ENCODE measurements at regions not wholly inside any gene's neighbourhood (a gene's known extent, or its start where the extent isn't known, plus 50 kb on each side); places are given as distances from the start of the nearest gene placed in this dataset.
A peak's percentile ranks its signal among the peaks of the same experiment; 100 is the strongest.

GRCh38 chr6:44667226-44667625, 279.7 kb downstream of the CDC5L start:
- H3K27ac Mint-ChIP-seq (ENCODE audit: unreplicated experiment) = no peak overlapping the region
- no peaks in the 10 kb centered on the region for H3K9me3 Mint-ChIP-seq (ENCODE audit: unreplicated experiment)
- Histone ChIP-seq H3K27me3 (replicated peaks; ENCODE audit: control insufficient read depth, insufficient read depth, low read length) (no peaks in the 10 kb centered on the region), H3K4me3 (ENCODE audit: low read depth, low read length) (no peak overlapping the region), H3K4me1 (no peaks in the 10 kb centered on the region), H3K36me3 (ENCODE audit: control insufficient read depth, insufficient read depth, low read length) (no peaks in the 10 kb centered on the region), H3K9me3 (no peaks in the 10 kb centered on the region)
- POLR2A ChIA-PET = no interaction called here
- intact Hi-C loops (cut with micrococcal nuclease; ENCODE audit: unreplicated experiment) = no loop called here
- DNase-seq = no peak
- CTCF ChIA-PET = interaction anchor here (1.2 kb wide), 1 partner anchor 12 kb away, joined by 3 read pairs; no protein-coding TSS in a partner anchor
- no TSS peak for BruUV-seq (replicated peaks)
- H3K4me3 Mint-ChIP-seq (ENCODE audit: unreplicated experiment) = no peak overlapping the region
- no peaks in the 10 kb centered on the region for H3K4me1 Mint-ChIP-seq (ENCODE audit: low read depth, unreplicated experiment)
- no peaks in the 10 kb centered on the region for H3K36me3 Mint-ChIP-seq (ENCODE audit: insufficient read depth, unreplicated experiment)
- TF ChIP-seq, protein P1, sequence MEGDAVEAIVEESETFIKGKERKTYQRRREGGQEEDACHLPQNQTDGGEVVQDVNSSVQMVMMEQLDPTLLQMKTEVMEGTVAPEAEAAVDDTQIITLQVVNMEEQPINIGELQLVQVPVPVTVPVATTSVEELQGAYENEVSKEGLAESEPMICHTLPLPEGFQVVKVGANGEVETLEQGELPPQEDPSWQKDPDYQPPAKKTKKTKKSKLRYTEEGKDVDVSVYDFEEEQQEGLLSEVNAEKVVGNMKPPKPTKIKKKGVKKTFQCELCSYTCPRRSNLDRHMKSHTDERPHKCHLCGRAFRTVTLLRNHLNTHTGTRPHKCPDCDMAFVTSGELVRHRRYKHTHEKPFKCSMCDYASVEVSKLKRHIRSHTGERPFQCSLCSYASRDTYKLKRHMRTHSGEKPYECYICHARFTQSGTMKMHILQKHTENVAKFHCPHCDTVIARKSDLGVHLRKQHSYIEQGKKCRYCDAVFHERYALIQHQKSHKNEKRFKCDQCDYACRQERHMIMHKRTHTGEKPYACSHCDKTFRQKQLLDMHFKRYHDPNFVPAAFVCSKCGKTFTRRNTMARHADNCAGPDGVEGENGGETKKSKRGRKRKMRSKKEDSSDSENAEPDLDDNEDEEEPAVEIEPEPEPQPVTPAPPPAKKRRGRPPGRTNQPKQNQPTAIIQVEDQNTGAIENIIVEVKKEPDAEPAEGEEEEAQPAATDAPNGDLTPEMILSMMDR (IDR thresholded peaks at IDR 0.05; ENCODE audit: insufficient read depth in 1 of 2, low read depth in 1 of 2, low read length in 1 of 2, severe bottlenecking in 1 of 2, unreplicated experiment in 1 of 2) = no peak
- H3K27me3 Mint-ChIP-seq (ENCODE audit: insufficient read depth, unreplicated experiment) = peaks cover 3% of the 10 kb centered on the region

- peaks cover 3% of the 10 kb centered on the region for H3K27me3 Mint-ChIP-seq (ENCODE audit: insufficient read depth, unreplicated experiment)
- Histone ChIP-seq H3K36me3 (ENCODE audit: control insufficient read depth, insufficient read depth, low read length) (no peaks in the 10 kb centered on the region), H3K9me3 (no peaks in the 10 kb centered on the region), H3K27me3 (replicated peaks; ENCODE audit: control insufficient read depth, insufficient read depth, low read length) (no peaks in the 10 kb centered on the region), H3K4me3 (ENCODE audit: low read depth, low read length) (no peak overlapping the region), H3K4me1 (no peaks in the 10 kb centered on the region)
- ChIA-PET CTCF (interaction anchor here (0.7 to 1.3 kb wide), 3 partner anchors 8 to 12 kb away, joined by 3 read pairs; no protein-coding TSS in a partner anchor), POLR2A (no interaction called here)
- peak; percentile 36 to 48 for DNase-seq
- H3K36me3 Mint-ChIP-seq (ENCODE audit: insufficient read depth, unreplicated experiment) = no peaks in the 10 kb centered on the region
- no peak overlapping the region for H3K4me3 Mint-ChIP-seq (ENCODE audit: unreplicated experiment)
- no TSS peak for BruUV-seq (replicated peaks)
- H3K4me1 Mint-ChIP-seq (ENCODE audit: low read depth, unreplicated experiment) = no peaks in the 10 kb centered on the region
- intact Hi-C loops (cut with micrococcal nuclease; ENCODE audit: unreplicated experiment) = no loop called here
- no peaks in the 10 kb centered on the region for H3K9me3 Mint-ChIP-seq (ENCODE audit: unreplicated experiment)
- peak overlapping the region; percentile 21 for H3K27ac Mint-ChIP-seq (ENCODE audit: unreplicated experiment)
- TF ChIP-seq, protein P1 (IDR thresholded peaks at IDR 0.05; ENCODE audit: insufficient read depth in 1 of 2, low read depth in 1 of 2, low read length in 1 of 2, severe bottlenecking in 1 of 2, unreplicated experiment in 1 of 2) = peak; percentile 49 to 50
Observed at GRCh38 chr6:44667668-44668390, 280.3 kb downstream of the CDC5L start.

DNA sequence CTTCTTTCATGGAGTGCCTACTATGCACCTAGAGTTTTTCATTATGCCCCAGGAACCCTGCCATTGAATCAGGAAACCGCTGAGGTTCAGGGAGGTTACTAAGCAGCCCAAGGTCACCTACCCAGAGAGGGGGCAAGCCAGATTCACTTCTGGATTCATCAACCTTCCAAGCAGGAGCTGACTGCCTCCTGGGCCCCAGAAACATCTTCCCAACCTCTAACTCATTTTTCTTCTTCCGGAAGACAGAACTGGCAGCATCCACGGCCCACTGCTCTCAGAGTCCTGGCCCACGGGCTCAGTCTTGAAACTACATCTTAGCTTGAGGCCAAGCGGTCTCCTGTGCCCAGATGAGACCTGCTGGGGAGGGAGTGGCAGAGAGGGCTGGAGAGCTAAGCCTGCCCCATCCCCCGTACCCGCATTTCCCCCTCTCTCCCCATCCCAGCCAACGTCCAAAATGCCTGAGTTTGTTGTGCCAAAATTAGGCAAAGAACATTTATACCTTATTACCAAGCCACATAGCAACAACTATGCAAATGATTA, 281.0 kb downstream of the CDC5L start:
- no peaks in the 10 kb centered on the region for H3K4me1 ChIP-seq
- no peak overlapping the region for H3K4me3 ChIP-seq (ENCODE audit: low read depth, low read length)
- POLR2A ChIA-PET = no interaction called here
- H3K27ac Mint-ChIP-seq (ENCODE audit: unreplicated experiment) = no peak overlapping the region
- DNase-seq = no peak
- no peaks in the 10 kb centered on the region for H3K27me3 ChIP-seq (replicated peaks; ENCODE audit: control insufficient read depth, insufficient read depth, low read length)
- H3K36me3 ChIP-seq (ENCODE audit: control insufficient read depth, insufficient read depth, low read length) = no peaks in the 10 kb centered on the region
- H3K9me3 ChIP-seq = no peaks in the 10 kb centered on the region
- TF ChIP-seq, protein P1 (IDR thresholded peaks at IDR 0.05; ENCODE audit: insufficient read depth in 1 of 2, low read depth in 1 of 2, low read length in 1 of 2, severe bottlenecking in 1 of 2, unreplicated experiment in 1 of 2) = no peak
- peaks cover 3% of the 10 kb centered on the region for H3K27me3 Mint-ChIP-seq (ENCODE audit: insufficient read depth, unreplicated experiment)
- H3K4me1 Mint-ChIP-seq (ENCODE audit: low read depth, unreplicated experiment) = no peaks in the 10 kb centered on the region
- CTCF ChIA-PET = interaction anchor here (0.7 to 1.3 kb wide), 3 partner anchors 9 to 13 kb away, joined by 3 read pairs; no protein-coding TSS in a partner anchor
- no peak overlapping the region for H3K4me3 Mint-ChIP-seq (ENCODE audit: unreplicated experiment)
- intact Hi-C loops (cut with micrococcal nuclease; ENCODE audit: unreplicated experiment) = no loop called here
- no peaks in the 10 kb centered on the region for H3K9me3 Mint-ChIP-seq (ENCODE audit: unreplicated experiment)
- no peaks in the 10 kb centered on the region for H3K36me3 Mint-ChIP-seq (ENCODE audit: insufficient read depth, unreplicated experiment)
- no TSS peak for BruUV-seq (replicated peaks)
